Karpas-422 (cell line): ENCODE measurements at regions not wholly inside any gene's neighbourhood (a gene's known extent, or its start where the extent isn't known, plus 50 kb on each side); places are given as distances from the start of the nearest gene placed in this dataset.

Experiments used
- DNase-seq: peaks from one replicate; pipeline ENCODE4 v3.0.0-alpha.2; 2015
- H2AFZ ChIP-seq: fragments of 200-600 bp; sonication (generic); 2 replicates; pipeline ENCODE4 v1.6.1; 2014; ENCODE audit warnings: antibody characterized with exemption, low read length, mixed read lengths
- H3K27ac ChIP-seq: fragments of 200-600 bp; sonication (generic); 2 replicates; pipeline ENCODE4 v1.5.1; 2014; ENCODE audit warnings: mild to moderate bottlenecking, low read length, moderate library complexity
- H3K27me3 ChIP-seq: fragments of 200-600 bp; sonication (generic); 2 replicates; pipeline ENCODE4 v1.6.1; 2014; ENCODE audit warnings: low read length, mixed read lengths
- H3K36me3 ChIP-seq: fragments of 200-600 bp; sonication (generic); 2 replicates; pipeline ENCODE4 v1.6.1; 2014; ENCODE audit warnings: low read length, mixed read lengths; ENCODE audit not compliant: insufficient read depth
- H3K4me1 ChIP-seq: fragments of 200-600 bp; sonication (generic); 2 replicates; pipeline ENCODE4 v1.6.1; 2014; ENCODE audit warnings: mild to moderate bottlenecking, low read length, mixed read lengths
- H3K4me2 ChIP-seq: fragments of 200-600 bp; sonication (generic); 2 replicates; pipeline ENCODE4 v1.6.1; 2014; ENCODE audit warnings: low read length, low read depth, mild to moderate bottlenecking; ENCODE audit not compliant: poor library complexity, severe bottlenecking
- H3K4me3 ChIP-seq: fragments of 200-600 bp; sonication (generic); 2 replicates; pipeline ENCODE4 v1.5.1; 2014; ENCODE audit warnings: mild to moderate bottlenecking, antibody characterized with exemption, low read length, mixed read lengths
- H3K79me2 ChIP-seq: fragments of 200-600 bp; sonication (generic); 2 replicates; pipeline ENCODE4 v1.6.1; 2014; ENCODE audit warnings: mild to moderate bottlenecking, low read length, mixed read lengths
- H3K9ac ChIP-seq: fragments of 200-600 bp; sonication (generic); 2 replicates; pipeline ENCODE4 v1.6.0; 2014; ENCODE audit warnings: low read length
- H3K9me2 ChIP-seq: fragments of 200-600 bp; sonication (generic), shearing (Covaris generic); replicated peaks from 2 replicates; pipeline ENCODE4 v1.6.0; 2014; ENCODE audit warnings: mild to moderate bottlenecking, low read length, moderate library complexity; ENCODE audit not compliant: insufficient read depth
- H3K9me3 ChIP-seq: fragments of 300-700, 200-600 bp; sonication (generic); 2 replicates; pipeline ENCODE4 v1.6.1; 2014; ENCODE audit warnings: low read length, mixed read lengths
- H4K20me1 ChIP-seq: fragments of 200-600 bp; sonication (generic); 2 replicates; pipeline ENCODE4 v1.6.1; 2014; ENCODE audit warnings: mild to moderate bottlenecking, antibody characterized with exemption, low read length, low read depth; ENCODE audit not compliant: insufficient read depth

GRCh38 chr12:86608638-86609037 is 352.4 kb upstream of the MGAT4C start:
- no peak overlapping the region for H3K4me3 ChIP-seq
- no peak overlapping the region for H3K4me2 ChIP-seq
- DNase-seq = no peak
- H2AFZ ChIP-seq = no peak overlapping the region
- H3K9me2 ChIP-seq = no peaks in the 10 kb centered on the region
- H3K27me3 ChIP-seq = no peaks in the 10 kb centered on the region
- no peaks in the 10 kb centered on the region for H4K20me1 ChIP-seq
- no peak overlapping the region for H3K27ac ChIP-seq
- no peaks in the 10 kb centered on the region for H3K79me2 ChIP-seq
- peaks cover 24% of the 10 kb centered on the region; the same call in 1 of the 2 replicates for H3K9me3 ChIP-seq
- no peaks in the 10 kb centered on the region for H3K4me1 ChIP-seq
- no peaks in the 10 kb centered on the region for H3K36me3 ChIP-seq
- no peak overlapping the region for H3K9ac ChIP-seq

- H3K9ac ChIP-seq = no peak overlapping the region
- H3K27me3 ChIP-seq = no peaks in the 10 kb centered on the region
- no peaks in the 10 kb centered on the region for H3K36me3 ChIP-seq
- no peaks in the 10 kb centered on the region for H3K9me2 ChIP-seq
- H2AFZ ChIP-seq = no peak overlapping the region
- no peak overlapping the region for H3K4me3 ChIP-seq
- H4K20me1 ChIP-seq = no peaks in the 10 kb centered on the region
- peaks cover 22% of the 10 kb centered on the region for H3K9me3 ChIP-seq
- H3K4me1 ChIP-seq = no peaks in the 10 kb centered on the region
- no peak overlapping the region for H3K4me2 ChIP-seq
- no peak overlapping the region for H3K27ac ChIP-seq
- H3K79me2 ChIP-seq = no peaks in the 10 kb centered on the region
- DNase-seq = no peak
These were observed 345.5 kb upstream of the MGAT4C start for GRCh38 chr12:86601550-86602308.

GRCh38 chr12:86600664-86601231 is 344.6 kb upstream of the MGAT4C start:
- H3K9ac ChIP-seq = no peak overlapping the region
- no peak overlapping the region for H2AFZ ChIP-seq
- no peak overlapping the region for H3K27ac ChIP-seq
- no peaks in the 10 kb centered on the region for H3K36me3 ChIP-seq
- H3K9me3 ChIP-seq = peaks cover 22% of the 10 kb centered on the region
- H3K4me2 ChIP-seq = no peak overlapping the region
- H4K20me1 ChIP-seq = no peaks in the 10 kb centered on the region
- H3K4me3 ChIP-seq = no peak overlapping the region
- no peak for DNase-seq
- H3K4me1 ChIP-seq = no peaks in the 10 kb centered on the region
- H3K9me2 ChIP-seq = no peaks in the 10 kb centered on the region
- no peaks in the 10 kb centered on the region for H3K27me3 ChIP-seq
- H3K79me2 ChIP-seq = no peaks in the 10 kb centered on the region

- DNase-seq = no peak
- Histone ChIP-seq H2AFZ (no peak overlapping the region), H3K9me3 (peaks cover 14% of the 10 kb centered on the region), H3K4me3 (no peak overlapping the region), H3K4me1 (no peaks in the 10 kb centered on the region), H4K20me1 (no peaks in the 10 kb centered on the region), H3K4me2 (no peak overlapping the region), H3K27me3 (no peaks in the 10 kb centered on the region), H3K9ac (no peak overlapping the region), H3K36me3 (no peaks in the 10 kb centered on the region), H3K9me2 (no peaks in the 10 kb centered on the region), H3K79me2 (no peaks in the 10 kb centered on the region), H3K27ac (no peak overlapping the region)
These were observed 341.2 kb upstream of the MGAT4C start for GRCh38 chr12:86597431-86597830.

- no peak for DNase-seq
- Histone ChIP-seq H4K20me1 (no peaks in the 10 kb centered on the region), H3K9me2 (no peaks in the 10 kb centered on the region), H3K4me1 (no peaks in the 10 kb centered on the region), H3K4me3 (no peak overlapping the region), H3K9ac (no peak overlapping the region), H3K79me2 (no peaks in the 10 kb centered on the region), H2AFZ (no peak overlapping the region), H3K9me3 (peaks cover 8% of the 10 kb centered on the region), H3K36me3 (no peaks in the 10 kb centered on the region), H3K4me2 (no peak overlapping the region), H3K27me3 (no peaks in the 10 kb centered on the region), H3K27ac (no peak overlapping the region)
These were observed 334.1 kb upstream of the MGAT4C start for GRCh38 chr12:86590296-86590695.

GRCh38 chr12:86574143-86574542 is 318.0 kb upstream of the MGAT4C start:
- no peak overlapping the region for H3K4me2 ChIP-seq
- no peak overlapping the region for H3K9ac ChIP-seq
- no peak for DNase-seq
- no peaks in the 10 kb centered on the region for H3K27me3 ChIP-seq
- H2AFZ ChIP-seq = no peak overlapping the region
- no peaks in the 10 kb centered on the region for H3K79me2 ChIP-seq
- H3K27ac ChIP-seq = no peak overlapping the region
- no peak overlapping the region for H3K4me3 ChIP-seq
- no peaks in the 10 kb centered on the region for H3K9me2 ChIP-seq
- H4K20me1 ChIP-seq = no peaks in the 10 kb centered on the region
- no peaks in the 10 kb centered on the region for H3K36me3 ChIP-seq
- peaks cover 14% of the 10 kb centered on the region for H3K9me3 ChIP-seq
- no peaks in the 10 kb centered on the region for H3K4me1 ChIP-seq

- peaks cover 14% of the 10 kb centered on the region for H3K9me3 ChIP-seq
- H3K4me2 ChIP-seq = no peak overlapping the region
- H3K36me3 ChIP-seq = no peaks in the 10 kb centered on the region
- H3K9ac ChIP-seq = no peak overlapping the region
- no peak overlapping the region for H3K4me3 ChIP-seq
- H4K20me1 ChIP-seq = no peaks in the 10 kb centered on the region
- no peaks in the 10 kb centered on the region for H3K79me2 ChIP-seq
- no peaks in the 10 kb centered on the region for H3K27me3 ChIP-seq
- no peaks in the 10 kb centered on the region for H3K9me2 ChIP-seq
- DNase-seq = no peak
- H2AFZ ChIP-seq = no peak overlapping the region
- H3K4me1 ChIP-seq = no peaks in the 10 kb centered on the region
- no peak overlapping the region for H3K27ac ChIP-seq
These were observed 316.3 kb upstream of the MGAT4C start for GRCh38 chr12:86572455-86572854.

GRCh38 chr12:86565038-86565437 is 308.8 kb upstream of the MGAT4C start:
- DNase-seq = no peak
- H3K9me3 ChIP-seq = peaks cover 26% of the 10 kb centered on the region
- no peaks in the 10 kb centered on the region for H4K20me1 ChIP-seq
- H2AFZ ChIP-seq = no peak overlapping the region
- H3K27ac ChIP-seq = no peak overlapping the region
- H3K4me2 ChIP-seq = no peak overlapping the region
- no peaks in the 10 kb centered on the region for H3K79me2 ChIP-seq
- no peak overlapping the region for H3K9ac ChIP-seq
- H3K4me3 ChIP-seq = no peak overlapping the region
- no peaks in the 10 kb centered on the region for H3K36me3 ChIP-seq
- no peaks in the 10 kb centered on the region for H3K9me2 ChIP-seq
- H3K27me3 ChIP-seq = no peaks in the 10 kb centered on the region
- no peaks in the 10 kb centered on the region for H3K4me1 ChIP-seq
